ENCODE measurements at regions not wholly inside any gene's neighbourhood (a gene's known extent, or its start where the extent isn't known, plus 50 kb on each side); places are given as distances from the start of the nearest gene placed in this dataset.

GRCh38 chr21:33123374-33124123 lies 53.6 kb downstream of the OLIG1 start:
- TF ChIP-seq POLR2A (IDR thresholded peaks at IDR 0.05) (no peak), CTCF (IDR thresholded peaks at IDR 0.05) (no peak)
